Stimulated activated CD8-positive, alpha-beta memory T cell treated with anti-CD3 and anti-CD28 coated beads, Interleukin-15, amount 100 ng/mL, for 1 hour (primary cell): ENCODE measurements at regions not wholly inside any gene's neighbourhood (a gene's known extent, or its start where the extent isn't known, plus 50 kb on each side); places are given as distances from the start of the nearest gene placed in this dataset.

Experiments
- DNase-seq: peaks from one replicate; pipeline ENCODE4 v3.0.0-alpha.2; 2020; ENCODE audit warnings: low read depth

DNA sequence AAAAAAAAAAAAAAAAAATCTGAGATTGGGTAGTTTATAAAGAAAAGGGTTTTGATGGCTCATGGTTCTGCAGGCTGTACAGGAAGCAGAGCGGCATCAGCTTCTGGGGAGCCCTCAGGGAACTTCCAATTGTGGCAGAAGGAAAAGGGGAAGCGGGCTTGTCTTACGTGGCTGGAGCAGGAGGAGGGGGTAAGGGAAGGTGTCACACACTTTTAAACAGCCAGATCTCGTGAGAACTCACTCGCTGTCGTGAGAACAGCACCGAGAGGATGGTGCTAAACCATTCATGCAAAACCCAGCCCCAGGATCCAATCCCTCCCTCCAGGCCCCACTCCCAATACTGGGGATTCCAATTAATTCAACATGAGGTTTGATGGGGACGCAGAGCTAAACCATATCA, 806.2 kb downstream of the TBC1D22A start:
- DNase-seq, result no peak

DNA sequence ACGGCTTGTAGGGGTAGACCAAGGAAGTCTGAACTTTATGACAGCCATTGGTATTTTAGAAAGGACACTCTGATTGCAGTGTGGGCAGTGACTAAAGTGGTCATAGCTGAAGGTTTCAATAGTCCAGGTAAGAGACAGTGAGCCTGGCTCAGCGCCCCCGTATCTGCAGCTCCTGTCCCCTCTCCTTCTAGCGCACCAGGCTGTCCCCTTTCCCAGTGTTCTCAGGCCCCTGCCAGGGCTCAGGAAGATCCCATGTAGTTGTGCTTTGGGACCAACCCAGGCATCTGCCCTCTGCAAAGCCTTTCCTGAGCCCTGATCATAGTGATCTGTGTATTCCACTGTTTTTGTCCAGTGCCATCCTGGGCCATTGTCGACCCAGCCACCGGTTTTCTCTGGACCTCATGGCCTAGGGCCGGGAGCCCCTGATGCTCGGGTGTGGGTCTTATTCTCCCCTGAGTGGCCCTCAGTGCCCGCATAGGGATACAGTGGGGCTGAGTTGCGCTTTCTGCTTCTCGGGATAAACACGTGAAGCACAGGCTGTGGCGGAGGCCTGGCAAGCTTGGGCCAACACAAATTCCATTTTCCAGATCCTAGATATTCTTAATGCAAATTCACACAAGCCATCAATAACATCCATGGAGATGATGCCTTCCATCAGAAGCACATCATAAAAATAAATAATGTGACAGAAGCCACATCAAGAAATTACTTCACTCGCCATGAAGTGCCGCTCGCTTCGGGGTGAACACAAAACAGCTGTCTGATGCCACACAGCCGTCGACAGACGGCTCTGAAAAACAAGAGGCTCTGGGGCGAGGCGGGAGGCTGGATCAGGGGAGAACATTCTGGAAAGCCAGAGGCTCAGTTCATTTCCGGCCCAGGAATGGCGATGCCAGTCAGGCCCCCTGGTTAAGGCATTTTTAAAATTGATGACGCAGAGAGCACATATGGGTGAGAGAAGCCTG, 805.0 kb downstream of the TBC1D22A start:
- no peak for DNase-seq

DNA sequence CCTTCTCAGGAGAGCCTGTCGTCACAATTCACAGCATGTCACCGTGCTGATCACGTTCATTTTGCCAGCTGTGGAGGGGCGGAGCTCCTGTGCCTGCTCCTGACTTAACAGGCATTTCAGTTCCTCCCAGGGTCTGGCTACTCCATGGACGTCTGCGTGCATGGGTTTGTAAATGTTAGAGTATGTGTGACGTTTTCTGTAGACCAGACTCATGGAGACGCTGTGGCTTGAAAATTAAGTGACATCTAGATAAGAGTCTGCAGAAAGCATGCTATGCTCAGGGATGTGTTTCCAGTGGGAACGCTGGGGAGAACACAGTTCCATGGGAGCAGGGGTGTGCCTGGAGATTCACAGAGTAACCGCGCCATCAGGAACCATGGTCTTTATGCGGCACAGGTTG, 804.0 kb downstream of the TBC1D22A start:
- DNase-seq, result no peak

DNA sequence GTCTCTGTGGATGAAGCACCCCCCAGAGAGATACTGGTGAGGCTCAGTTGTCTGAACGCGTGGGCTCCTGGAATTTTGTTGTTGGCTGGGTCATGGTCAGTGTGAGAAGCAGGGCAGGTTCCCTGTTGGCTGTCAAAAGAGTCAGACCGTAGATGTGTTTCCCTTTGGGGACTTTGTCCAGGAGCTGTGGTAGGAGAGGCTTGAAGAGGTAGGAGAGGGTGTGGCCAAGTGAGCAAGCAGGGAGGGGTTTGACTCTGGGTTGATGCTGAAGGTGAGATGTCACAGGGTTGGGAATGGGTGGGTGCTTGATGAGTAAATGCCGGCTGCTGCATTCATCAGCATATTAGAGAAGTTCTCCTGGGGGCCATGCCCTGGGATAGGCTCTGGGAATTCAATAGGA, 803.2 kb downstream of the TBC1D22A start:
- DNase-seq, result no peak

- DNase-seq, result no peak
Observed at GRCh38 chr22:47564651-47565434, 802.4 kb downstream of the TBC1D22A start.

- no peak for DNase-seq
Observed at GRCh38 chr22:47564158-47564450, 801.7 kb downstream of the TBC1D22A start.

DNA sequence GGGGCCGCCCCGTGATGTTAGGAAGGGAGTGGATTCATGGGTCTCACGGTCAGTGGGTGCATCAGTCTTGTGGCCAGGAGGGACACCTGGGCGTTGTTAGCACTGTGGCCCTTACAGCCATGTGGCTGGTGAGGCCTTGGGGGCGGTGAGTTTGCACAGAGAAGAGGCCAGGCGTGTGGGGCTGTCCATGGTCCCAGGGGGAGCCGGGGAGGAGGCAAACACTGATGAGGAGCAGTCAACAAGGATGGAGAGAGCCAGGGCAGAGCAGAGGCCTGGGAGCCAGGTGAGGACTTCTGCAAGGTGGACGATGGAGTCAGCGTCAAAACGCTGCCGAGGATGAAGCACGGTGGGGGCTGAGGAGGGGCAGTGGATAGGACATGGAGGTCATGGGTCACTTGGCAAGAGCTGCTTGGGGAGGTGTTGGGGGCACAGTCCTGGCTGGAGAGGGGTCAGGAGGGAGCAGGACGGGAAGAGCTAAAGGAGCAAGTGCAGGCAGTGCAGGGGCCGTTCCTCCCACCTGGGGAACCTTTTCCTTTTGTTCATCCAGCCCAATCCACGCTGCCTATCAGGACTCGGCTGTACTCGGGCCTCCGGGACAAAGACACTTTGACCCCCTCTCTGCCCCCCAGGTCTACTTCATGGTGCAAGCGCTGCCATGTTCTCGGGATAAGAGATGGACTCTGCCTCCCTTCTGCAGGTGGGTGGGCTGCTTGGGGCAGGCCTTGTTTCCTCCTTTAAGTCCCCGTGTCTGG, 801.1 kb downstream of the TBC1D22A start:
- no peak for DNase-seq

GRCh38 chr22:47561766-47562165, 799.3 kb downstream of the TBC1D22A start:
- no peak for DNase-seq

DNA sequence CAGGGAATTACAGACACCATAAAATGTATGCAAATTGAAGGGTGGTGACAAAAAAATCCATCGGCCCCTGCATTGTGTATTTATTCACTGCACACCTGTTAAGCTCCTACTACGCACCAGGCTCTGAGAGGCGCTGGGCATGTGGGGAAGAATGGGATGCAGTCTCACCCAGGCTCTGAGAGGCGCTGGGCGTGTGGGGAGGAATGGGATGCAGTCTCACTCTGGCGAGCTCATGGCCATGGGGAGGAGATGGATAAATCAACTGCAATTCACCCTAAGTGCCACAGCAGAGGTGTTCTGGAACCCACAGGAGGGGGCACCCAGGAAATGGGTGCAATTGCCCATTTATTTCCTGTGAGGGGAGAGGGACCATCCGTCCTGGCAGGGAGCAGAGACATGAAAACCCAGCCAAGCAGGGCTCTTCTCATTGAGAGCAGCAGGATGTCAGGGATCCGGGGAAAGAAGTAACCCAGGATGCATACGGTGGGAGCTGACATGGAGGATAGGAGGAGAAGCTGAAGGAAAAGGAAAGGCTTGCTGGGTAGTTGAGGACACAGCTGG, 798.7 kb downstream of the TBC1D22A start:
- no peak for DNase-seq

DNA sequence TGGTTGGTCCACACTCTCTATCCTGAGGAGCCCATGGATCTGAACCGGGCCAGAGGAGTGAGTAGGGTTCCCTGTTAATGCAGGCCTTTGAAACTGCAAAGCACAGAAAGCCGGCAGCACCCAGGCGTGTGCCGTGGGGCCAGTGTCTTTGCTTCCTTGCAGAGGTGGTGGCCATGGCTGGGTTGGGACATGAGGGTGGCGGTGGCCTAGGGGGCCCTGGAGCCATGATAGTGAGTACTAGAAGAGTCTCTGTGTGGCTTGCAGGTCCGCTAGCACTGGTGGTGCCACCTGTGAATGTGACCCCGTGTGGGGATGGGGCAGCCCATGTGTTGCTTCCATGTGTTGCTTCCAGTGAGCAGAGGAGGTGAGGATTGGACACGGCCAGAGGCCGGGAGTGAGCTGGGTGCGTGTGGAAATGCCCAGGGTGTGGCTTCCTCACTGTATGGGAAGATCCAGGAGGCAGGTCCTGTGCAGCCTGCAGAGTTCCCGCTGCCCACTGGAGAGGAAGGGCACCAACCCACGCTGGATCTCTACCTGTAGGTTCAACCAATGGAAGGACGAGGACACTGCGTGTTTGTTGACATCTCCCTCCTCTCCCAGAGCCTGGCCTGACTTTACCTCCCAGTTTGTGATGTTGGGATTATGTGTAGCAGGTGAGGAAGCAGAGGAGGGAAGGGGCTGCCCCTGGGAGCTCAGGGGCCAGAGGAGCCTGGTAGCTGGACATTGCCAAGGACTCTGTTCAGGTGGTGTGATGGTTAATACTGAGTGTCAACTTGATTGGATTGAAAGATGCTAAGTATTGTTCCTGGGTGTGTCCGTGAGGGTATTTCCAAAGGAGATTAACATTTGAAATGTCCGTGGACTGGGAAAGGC, 796.6 kb downstream of the TBC1D22A start:
- DNase-seq, result no peak

GRCh38 chr22:47556473-47556872, 794.0 kb downstream of the TBC1D22A start:
- DNase-seq, result no peak

DNA sequence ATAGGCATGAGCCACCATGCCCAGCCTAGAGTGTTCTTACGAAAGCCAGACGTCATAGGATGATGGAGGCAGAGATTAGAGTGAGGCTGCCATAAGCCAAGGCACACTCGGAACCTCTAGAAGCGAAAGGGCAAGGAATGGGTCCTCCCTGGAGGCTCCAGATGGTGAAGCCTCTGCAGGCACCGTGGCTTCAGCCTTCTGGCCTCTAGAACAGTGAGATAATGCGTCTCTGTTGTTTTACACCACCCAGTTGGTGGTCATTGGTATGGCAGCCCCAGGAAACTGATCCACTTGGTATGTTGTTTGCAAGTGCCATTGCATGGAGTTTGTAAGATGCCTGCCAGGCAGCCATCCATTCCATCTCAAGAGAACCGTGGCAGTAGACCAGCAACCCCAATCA, 791.0 kb downstream of the TBC1D22A start:
- no peak for DNase-seq

DNA sequence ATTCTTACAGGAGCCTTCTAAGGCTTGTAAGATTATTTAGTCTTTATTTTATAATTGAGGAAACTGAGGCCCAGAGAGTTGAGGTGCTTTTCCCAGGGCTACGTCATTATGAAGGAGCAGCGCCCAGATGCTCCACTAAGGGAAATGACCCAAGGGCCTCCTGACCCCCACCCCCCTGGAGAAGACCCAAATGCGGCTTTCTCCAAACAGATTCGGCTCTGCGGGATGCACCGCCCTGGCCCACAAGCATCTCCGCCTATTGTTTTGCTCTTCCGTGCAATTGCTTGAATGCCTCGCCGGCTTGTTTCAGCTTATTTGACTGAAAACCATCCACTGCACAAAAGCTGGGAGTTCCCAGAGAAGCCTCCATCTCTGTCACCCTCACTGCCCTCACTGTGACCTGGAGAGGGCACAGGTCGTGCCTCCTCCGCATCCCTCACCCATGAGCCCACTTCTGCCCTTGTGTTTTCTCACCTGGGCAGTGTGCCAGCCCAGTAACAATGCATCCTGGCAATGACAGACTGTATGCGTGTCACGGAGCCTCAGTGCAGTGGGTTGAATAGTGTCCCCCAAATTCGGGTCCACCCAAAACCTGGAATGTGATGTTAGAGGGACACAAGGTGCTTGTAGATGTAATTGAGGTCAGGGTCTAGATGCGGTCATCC, 790.2 kb downstream of the TBC1D22A start:
- no peak for DNase-seq

DNA sequence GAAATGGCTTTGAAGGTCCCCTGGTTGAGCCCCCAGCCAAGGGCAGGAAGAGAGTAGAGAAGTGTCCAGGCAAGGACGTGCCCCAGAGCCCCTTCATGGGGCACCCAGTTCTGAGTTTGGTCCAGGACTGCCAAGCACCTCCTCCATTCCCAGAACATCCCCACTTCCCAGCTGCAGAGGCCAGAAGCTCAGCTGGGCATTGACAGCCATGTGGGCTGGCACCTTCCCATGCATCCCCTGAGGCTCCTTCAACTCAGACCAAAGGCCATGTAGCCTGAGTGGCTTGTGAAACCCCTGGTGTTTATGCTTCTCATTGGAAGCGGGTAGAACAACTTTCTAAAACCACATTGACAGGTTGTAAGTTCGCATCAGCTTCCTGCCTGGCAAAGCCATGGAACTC, 789.6 kb downstream of the TBC1D22A start:
- DNase-seq, result no peak

- DNase-seq, result no peak
Observed at GRCh38 chr22:47551431-47551775, 789.0 kb downstream of the TBC1D22A start.

DNA sequence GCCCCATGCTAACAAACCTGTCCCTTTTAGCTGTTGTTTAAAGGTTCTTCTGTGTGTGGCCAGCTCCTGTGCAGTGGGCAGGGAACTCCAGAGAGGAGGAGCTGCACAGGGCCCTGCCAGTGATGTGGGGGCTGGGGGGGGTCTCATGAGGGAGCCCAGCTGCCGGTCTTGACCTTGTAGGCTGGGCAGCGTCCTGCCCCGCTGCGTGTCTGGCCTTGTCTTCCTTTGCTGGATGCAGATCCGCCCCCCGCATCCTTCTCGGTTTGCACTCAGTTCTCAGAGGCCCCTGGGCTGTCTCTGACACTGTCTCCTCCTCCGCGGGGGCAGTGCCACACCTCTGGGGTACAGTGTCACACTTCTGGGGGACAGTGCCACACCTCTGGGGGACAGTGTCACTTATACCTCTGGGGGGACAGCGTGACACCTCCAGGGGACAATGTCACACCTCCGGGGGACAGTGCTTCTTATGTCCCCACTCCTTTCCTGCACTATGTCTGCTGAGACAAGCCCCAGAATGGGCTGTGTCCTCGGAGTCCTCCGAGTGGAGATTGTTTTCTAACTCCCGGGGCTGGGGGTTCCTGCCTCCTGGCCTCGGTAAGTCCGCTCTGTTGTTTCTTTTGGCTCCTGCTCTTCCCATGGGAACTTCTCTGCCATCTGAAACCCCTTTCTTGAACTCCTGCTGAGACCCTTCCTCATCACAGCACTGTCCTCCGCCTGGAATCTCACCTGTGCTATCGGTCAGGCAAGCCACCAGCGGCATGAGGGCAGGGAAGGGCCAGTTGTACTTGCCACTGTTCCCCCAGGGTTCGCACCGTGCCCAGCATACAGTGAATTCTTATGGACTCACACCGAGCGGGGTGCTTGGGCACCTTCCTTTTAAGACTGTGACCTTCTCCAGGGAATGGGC, 788.3 kb downstream of the TBC1D22A start:
- no peak for DNase-seq

DNA sequence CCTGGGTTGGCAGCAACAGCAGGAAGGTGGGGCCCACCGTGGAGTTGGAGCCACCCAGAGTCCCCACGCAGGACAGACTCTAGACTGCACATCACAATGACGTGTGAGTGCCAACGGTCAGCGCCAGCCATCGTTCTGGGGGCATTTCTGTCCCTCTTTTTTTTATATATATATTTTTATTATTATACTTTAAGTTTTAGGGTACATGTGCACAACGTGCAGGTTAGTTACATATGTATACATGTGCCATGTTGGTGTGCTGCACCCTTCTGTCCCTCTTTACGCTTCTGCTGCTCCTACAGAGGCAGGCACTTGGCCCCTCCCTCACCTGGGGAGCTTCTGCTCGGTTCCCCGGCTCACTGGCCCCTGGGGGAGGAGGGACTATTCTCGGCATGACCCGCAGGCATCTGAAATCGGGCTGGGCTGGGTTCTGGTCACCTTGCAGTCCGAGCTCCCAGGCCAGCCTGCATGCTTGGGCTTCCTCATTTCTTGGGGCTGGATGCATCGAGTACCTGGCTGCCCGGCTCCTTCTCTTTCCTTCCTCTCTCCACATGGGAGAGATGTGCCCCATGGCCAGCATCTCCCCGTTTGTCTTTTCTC, 787.4 kb downstream of the TBC1D22A start:
- no peak for DNase-seq

DNA sequence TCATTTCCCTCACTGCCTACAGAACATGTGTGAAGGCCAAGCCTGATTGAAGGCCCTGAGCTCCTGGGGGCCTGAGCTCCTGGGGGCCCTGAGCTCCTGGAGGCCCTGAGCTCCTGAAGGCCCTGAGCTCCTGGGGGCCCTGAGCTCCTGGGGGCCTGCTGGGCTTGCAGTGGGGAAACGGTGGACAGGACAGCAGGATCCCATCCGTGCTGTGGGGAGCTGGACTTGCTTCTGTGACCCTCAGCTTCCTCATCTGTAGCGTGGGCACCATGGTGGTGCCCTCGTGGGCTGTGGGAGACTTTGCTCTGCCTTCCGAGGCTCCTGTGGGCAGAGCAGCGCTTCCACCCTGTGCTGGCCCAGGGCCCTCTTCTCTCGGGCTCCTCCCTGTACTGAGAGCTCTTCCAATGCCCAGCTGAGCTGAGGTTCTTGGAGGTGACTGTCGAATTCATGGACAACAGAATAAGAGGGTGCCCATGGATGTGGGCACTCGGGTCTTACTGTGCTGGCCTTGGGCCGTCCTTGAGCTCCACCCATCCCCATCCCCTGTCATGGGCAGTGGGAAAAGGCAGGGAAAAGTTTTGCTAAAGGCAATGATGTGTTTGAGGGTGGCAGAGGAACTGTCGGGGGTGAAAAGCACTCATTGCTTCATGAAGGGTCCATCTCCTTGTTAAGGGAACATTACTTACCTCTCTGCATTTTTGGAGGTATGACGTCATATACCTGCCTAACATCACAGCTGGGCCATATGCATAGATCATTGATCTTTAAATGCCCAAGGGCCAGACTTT, 786.7 kb downstream of the TBC1D22A start:
- DNase-seq, result no peak
